Hypothalamus (tissue), 51 donors: ENCODE measurements at regions not wholly inside any gene's neighbourhood (a gene's known extent, or its start where the extent isn't known, plus 50 kb on each side); places are given as distances from the start of the nearest gene placed in this dataset.
"Not testable (repeated sequence)": the region's sequence is repeated elsewhere in the genome, so short reads cannot be mapped to it uniquely, and the experiment has no call there.

Source experiments
- DNase-seq, 51 donors: peaks; one replicate each; lab custom pipeline; 2025; lab: John Stamatoyannopoulos, UW

DNA sequence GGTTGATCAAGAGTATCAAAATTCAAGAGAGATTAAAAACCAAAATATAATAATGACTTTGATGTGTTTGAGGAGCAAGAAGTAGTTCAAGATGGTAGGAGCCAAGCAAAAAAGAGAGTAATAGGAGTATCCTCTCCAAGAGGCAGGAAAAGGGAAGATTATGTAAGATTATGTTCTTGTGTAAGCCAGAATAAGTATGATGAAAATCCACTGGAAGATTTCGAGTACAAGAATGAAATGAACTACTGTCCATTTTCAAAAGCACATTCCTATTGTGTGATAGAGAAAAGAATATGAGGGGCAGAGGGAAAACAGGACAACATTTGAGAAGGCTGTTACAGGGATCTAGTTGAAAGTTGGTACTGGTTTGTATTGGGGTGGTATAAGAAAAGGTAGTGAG lies 659.6 kb upstream of the INTU start:
- no peak for DNase-seq

DNA sequence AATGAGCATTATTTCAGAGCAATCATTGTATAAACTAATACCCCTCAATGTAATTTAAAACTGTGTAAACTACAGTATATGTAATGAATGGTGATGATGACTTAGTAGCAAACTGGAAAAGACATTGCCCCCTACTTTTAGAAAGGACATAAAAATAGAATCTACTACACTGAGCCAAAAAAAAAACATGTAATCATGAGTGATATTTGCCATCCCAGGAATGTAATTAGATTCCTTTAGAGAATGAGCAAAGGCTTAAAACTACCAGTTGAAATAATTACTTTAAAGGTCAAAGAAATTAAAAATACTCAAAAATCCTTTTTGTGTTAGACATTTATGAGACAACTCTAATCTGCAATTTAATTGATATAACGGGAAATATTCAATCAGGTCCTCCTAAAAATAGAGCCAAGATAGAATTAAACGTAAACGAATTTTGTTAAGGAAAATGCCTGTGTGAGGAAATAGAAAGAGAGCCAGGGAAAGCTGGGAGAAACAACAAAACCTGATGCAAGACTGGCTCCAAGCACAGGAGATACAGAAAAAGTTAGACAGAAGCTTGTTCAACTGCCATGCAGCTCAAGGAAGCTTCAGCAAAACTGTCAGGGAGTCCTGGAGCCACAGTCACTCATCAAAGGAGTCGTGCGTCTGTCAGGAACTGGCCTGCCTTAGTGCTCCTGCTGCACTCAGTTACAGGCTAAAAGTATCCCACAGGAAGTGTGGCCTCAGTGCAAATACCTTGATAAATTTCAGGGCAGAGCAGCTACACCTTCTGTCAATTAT lies 655.7 kb upstream of the INTU start:
- DNase-seq, result no peak

DNA sequence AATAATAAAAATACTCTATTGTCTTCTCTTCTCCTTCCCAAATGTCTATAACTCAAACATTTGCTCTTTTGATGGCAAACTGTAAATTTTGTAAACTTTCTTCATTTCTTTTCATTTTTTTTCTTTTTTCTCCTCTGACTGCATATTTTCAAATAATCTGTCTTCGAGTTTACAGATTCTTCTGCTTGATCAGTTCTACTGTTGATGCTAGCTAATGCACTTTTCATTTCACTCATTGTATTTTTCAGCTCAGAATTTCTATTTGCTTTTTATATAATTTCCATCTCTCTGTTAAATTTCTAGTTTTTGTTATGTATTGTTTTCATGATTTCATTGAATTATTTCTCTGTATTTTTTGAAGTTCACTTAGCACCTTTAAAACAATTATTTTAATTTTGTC lies 646.8 kb upstream of the INTU start:
- no peak for DNase-seq

DNA sequence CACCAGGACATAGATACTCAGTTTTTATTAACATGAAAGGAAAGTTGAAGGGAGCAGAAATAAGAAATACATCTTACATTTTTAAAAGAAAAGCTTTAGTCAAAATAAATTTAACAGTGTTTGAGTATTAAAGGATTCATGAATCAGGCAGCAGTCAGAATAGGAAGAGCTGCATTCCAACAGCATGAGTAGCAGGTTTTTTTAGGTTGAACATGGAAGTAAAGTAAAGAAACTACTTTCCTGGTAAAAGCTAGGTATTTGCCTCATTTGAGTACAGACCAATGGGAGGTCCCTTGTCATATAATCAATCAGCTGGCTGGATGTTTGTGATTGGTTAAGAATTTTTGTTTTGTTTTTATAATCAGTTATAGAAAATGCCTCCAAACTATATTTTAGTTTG lies 645.9 kb upstream of the INTU start:
- DNase-seq, result no peak

DNA sequence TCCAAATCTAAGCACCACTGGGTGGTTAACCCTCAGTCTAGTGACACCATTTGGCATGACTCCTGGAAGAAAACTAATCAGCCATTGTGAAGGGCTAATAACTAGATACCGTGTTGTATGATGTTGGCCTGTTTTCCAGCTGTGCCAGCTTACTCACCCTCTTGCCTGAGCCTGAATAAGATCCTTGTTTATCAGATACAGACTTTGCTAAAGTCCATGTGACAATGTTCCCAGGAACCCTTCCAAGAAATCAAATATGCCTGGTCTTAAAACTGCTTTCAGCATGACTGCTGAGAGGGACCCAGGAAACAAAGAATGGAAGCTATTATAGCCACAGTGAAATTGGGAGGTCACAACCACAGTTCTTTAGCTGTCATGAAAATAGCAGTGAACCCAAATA lies 640.8 kb upstream of the INTU start:
- DNase-seq, result peak in 10 of 51 donors; percentile 1 to 49 (median 10)

DNA sequence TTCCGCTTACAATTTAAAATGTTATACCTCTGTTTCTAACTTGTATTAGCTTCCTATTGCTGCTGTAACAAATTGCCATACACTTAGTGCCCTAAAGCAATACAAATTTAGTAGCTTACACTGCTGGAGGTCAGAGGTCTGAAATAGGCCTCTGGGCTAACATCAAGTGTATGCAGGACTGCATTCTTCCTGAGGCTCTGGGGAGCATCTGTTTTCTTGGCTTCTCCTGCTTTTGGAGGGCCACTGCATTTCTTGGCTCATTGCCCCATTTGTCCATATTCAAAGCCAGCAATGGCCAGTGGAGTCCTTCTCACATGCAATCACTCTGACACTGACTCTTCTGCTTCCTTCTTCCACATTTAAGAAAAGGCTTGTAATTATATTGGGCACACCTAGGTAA lies 639.8 kb upstream of the INTU start:
- DNase-seq, result no peak

DNA sequence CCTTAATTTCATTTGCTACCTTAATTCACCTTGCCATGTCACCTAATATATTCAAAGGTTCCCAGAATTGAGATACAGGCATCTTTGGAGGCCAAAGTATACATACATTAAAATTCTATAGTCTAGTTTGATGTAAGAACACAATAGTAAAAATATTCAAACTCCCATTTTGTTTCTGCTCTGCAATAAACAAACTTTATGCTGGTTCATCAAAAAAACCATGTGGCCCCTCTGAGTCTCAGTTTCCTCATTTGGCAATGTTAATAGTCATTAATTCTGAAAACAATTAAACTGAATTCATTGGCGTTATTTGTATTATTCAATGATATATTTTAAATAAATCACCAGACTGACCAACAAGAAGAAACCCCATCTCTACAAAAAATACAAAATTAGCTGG lies 639.4 kb upstream of the INTU start:
- DNase-seq, result no peak

DNA sequence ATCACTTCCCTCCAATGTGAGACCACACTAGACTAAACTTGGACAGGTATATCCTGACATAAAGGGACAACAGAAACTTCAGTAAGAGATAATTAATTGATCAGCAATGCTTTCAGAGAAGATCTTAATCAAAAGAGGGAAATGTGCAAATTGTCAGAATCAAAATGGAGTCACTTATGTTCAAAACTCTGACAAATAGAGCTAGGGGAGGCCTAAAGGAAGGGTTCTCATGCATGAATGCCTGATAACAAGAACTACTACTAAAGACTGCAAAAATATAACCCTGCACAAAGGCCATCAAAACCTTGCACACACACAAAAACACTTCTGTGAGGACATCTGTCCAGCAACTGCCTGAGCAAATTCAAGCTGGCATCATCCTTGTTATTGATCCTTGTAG lies 637.5 kb upstream of the INTU start:
- DNase-seq, result no peak

DNA sequence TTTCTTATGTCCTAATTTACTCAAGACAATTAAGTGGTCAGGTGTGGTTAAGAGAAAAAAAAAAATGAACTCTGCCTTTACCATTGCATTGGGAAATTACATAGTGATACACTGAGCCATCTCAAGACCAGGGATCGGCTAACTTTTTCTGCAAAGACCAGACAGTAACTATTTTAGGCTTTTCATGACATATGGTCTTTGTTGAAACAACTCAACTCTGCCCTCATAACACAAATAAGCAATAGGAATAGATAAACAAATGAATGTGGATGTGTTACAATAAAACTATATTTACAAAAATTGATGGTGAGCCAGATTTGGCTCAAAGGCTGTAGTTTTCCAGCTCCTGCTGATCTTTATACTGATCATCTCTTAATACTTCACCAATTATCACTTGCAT lies 632.6 kb upstream of the INTU start:
- DNase-seq, result no peak

DNA sequence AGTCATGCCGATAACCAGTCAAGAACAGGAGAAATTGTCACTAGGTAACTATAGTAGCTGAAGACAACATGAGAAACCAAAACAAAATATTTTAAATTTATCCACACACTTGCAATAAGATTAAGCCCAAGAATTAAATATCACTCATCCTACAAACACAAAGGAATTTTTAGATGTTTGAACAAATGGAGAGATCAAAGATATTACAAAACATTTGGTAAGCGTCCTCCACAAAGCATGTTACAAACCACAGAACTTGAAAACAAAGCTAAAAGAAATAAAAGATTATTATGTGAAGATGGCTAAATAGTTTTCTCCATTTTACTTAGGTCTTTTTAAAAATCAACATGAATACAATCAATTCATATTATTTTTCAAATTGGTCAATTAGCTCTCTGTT lies 631.9 kb upstream of the INTU start:
- no peak for DNase-seq

DNA sequence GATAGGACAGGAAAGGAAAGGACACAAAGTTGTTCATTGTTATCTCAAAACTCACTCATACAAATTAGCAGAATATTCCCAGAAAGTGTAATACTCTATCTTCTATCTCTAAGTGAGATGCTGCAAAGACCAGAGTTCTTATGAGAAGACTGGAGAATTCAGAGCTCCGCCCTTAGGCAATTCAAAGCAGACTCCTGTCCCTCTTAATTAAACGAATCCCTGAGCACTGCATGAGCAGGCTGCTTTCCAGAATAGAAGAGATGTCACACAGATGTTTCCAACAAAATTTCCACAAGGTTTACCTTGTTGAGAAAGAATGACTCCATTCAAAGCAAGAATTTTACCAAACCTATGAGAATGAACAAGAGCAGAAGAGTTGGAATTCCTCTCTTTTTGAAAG lies 630.8 kb upstream of the INTU start:
- no peak for DNase-seq

DNA sequence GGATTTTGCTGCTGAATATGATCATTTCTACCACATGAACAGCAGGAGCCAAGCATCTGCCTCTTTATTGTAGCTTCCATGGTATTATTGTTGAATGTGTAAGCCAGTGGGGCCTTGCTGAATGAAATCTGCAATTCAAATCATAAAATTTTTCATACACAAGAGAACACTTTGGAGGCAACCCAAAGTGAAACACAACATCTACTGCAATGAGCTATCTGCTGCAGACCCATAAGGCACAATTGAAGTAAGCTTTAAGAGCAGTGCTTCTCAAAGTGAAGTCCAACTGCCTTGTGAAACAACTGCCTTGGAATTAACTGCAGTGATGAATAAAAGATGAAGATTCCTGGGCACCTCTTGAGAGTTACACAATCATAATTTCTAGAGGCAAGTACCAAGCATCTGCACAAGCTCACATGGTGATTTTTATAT lies 626.3 kb upstream of the INTU start:
- no peak for DNase-seq

DNA sequence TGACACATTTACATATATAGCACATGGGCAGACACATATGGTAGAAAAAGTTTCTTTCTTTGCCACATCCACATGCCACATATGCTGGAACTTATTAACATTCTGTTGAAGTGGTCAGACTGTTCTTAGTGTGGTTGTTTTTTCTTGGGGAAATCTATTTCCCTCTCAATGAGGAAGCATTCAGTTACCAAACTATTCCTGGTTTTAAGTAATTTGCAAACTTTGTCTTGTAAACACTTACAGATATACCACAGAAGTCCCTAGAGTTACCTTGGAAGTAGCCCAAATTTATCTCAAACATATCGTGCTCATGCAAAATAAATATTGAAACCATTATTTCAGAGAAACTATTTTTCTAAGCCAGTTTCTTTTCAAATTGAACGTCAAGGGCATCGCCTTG lies 625.5 kb upstream of the INTU start:
- DNase-seq, result no peak

DNA sequence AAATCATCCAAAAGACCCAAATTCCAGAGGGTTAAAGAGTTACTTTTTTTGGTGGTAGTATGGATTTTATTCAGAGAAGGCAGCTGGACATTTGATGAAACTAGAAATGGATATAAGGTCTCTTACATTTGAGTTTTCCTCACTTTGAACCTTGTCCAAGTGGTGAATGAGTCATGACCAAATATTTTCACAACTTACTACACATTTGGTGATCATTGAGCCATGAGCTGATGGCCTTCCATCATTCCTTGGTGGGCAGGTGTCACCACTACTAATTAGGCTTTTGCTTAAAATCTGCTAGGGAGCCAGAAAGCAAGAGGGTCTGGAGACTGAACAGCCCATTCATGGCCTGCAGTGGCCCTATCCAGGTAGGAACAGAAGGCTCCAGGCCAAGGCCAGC lies 620.2 kb upstream of the INTU start:
- DNase-seq, result no peak

DNA sequence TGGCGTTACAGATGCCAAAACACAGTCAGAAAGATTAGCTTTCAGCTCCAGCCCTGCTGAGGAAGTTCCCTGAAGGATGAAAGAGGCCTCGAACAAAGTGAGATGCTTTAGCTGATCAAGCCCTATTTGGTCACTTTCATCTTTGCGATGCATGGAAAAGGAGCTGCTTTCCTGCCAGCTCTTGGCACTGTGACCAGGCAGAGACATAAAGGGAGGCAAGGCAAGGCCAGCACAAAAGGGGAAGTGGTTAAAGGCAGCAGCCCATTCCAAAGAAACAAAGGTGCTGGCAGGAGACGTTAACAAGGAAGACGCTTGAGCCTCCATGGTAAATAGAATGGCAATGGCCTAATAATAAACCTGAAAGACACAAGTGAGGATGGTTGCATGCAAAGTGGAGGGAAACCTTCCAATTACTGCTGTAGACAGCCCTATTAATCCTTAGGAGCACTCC lies 617.1 kb upstream of the INTU start:
- peak in 3 of 51 donors; percentile 0 to 8 (median 2) for DNase-seq

DNA sequence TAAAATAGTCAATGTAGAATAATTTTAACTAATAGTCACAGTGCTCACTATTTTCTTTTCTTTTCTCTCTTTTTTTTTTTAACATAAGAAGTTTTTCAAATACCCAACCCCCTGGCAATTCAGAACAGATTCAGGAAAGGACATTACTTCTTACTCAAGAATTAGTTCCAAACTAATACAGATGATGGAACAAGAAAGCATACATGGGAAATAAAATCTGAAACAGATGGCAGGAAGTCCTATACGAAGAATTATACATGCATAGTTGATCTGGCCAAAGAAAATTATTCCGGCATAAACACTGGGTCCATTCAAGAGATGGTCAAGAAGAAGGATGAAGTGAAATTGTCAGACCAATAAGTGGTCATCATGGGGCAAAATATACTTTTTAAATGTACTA lies 614.4 kb upstream of the INTU start:
- no peak for DNase-seq

DNA sequence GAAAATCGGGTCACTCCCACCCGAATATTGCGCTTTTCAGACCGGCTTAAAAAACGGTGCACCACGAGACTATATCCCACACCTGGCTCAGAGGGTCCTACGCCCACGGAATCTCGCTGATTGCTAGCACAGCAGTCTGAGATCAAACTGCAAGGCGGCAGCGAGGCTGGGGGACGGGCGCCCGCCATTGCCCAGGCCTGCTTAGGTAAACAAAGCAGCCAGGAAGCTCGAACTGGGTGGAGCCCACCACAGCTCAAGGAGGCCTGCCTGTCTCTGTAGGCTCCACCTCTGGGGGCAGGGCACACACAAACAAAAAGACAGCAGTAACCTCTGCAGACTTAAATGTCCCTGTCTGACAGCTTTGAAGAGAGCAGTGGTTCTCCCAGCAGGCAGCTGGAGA lies 611.9 kb upstream of the INTU start:
- not testable (repeated sequence) for DNase-seq

DNA sequence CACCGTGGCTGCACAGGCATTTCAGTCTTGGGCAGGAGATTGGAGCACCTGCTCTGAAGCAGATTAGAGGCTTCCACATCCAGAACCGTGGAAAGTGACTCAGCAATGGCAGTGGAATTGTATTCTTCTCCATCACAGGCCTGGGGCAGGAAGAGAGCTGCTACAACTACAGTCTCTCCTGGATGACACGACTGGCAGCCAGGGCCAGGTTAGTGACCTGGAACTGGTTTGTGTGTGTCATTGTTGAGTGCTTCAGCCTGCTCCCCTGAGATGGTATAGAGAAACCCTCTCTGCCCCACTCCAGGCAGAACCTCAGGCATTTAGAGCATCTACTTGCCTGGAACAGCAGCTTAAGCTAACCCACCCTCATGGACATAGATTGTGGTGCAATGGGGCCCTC lies 596.5 kb upstream of the INTU start:
- DNase-seq, result no peak

DNA sequence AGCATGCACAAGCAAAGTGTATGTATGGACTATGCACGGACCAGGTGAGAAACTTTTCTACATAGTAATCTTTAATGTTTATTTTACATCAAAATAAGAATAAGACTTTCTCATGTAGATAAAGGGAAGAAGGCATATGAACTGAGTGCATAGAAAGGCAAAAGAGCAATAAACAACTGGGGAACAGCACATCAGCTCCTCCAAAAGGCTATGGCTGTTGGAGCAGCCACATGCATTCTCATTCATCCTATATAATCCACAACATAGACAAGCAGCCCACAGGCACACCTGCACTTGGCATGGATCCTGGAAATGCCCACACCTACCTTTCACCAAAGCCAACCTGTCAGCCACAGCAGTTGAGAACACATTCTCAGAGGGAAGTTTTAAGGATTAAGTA lies 586.9 kb upstream of the INTU start:
- no peak for DNase-seq

DNA sequence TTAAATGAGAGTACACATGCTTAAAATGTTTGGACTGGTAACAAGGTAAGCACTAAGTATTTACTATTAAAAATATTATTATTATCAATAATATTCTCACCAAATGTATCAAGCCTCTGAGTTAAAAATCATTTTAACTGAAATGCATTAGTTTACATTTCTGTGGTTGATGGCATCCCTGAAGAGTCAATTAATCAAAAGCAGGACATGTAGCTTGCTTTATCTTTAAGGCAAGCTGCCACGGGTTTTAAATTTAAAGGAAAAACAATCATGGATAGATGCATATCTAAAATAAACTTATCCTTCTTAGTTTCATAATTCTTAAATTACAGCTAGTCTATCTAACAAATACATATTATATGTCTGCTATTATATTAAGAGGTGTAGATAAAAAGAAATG lies 584.8 kb upstream of the INTU start:
- DNase-seq, result no peak

DNA sequence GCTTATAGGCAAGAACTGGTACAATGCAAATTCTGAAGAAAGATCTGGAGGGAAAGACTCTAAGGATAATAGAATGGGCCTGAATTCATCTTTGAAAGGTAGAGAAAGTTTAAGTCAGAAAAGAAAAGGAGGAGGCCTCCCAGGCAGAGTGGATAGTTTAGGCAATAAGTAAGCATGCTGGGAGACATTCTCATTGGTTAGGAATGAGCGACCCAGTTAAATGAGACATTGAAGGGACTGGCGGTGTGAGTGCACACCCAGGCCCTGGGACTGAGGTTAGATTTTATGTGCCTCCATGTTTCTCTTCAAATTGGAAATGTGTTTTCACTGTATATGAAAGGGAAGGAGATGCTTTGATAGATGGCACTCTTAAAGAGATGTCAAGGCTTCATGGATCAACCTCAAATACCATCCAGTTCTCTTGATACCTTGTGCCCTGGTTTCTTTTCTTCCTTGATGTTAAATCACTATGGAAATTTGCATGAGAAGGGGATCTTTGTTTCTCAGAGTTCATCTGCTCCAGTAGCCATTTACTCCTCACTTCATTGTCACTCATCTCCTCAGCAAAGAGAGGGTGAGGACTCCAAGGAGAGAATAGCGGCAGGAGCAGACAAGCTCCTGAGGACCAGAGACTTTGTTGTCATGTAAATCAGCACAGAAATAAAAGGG lies 584.2 kb upstream of the INTU start:
- DNase-seq, result no peak

DNA sequence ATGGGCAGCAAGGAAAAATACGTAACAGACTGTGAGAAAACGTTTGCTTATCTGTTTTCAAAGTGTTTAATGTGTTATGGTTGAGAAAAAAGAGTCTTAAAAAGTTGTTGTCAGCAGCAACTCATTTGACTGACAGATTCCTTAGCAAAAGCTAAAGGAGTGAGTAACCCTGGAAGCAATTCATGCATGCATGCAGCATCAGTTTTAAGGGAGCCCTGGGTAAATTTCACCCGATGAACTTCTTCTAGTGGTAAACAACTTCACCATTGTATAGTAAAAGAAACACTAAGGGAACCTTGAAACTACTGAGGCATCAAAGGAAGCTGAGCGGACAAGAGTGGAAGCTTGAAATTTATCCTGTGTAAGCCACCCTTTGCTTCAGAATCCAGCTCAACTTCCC lies 583.2 kb upstream of the INTU start:
- DNase-seq, result no peak

DNA sequence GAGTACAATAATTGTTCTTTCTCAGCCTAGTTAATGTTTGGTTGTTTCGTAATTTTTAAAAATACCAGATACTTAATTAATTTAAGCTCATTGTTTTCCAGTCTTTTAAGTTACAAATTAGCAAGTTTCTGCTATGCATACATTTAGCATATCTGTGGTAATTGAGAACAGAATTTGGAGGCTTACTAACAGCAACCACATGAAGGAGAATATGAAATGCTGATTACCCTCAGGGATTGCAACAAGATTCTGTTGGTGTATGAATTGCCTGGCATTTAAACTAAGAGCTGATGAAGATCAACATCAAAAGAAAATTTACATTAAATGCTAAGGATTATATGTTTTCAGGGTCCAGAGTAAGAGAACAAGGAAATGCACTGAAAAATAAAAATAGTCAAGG lies 580.0 kb upstream of the INTU start:
- no peak for DNase-seq
